HCT116 (cell line): ENCODE measurements at regions not wholly inside any gene's neighbourhood (a gene's known extent, or its start where the extent isn't known, plus 50 kb on each side); places are given as distances from the start of the nearest gene placed in this dataset.

Source experiments
- CEBPB ChIP-seq: IDR thresholded peaks from 2 replicates; pipeline ENCODE4 v1.6.1; 2012; ENCODE audit warnings: low read depth
- ELF1 ChIP-seq: IDR thresholded peaks from 2 replicates; pipeline ENCODE4 v1.6.1; 2012; ENCODE audit warnings: low read depth, borderline replicate concordance
- EZH2 ChIP-seq: fragments of 200-600 bp; sonication (generic); IDR thresholded peaks from 2 replicates; pipeline ENCODE4 v1.6.1; 2017; ENCODE audit warnings: antibody characterized with exemption, mixed run types
- EZH2phosphoT487 ChIP-seq: fragments of 200-600 bp; IDR thresholded peaks from 2 replicates; pipeline ENCODE4 v1.6.1; 2018; ENCODE audit warnings: antibody characterized with exemption, borderline replicate concordance
- JUND ChIP-seq: IDR thresholded peaks from 2 replicates; pipeline ENCODE4 v1.6.1; 2012
- POLR2A ChIP-seq: IDR thresholded peaks from 2 replicates; pipeline ENCODE4 v1.7.0; 2011; ENCODE audit warnings: borderline replicate concordance; ENCODE audit not compliant: insufficient read depth, insufficient read length; ENCODE audit errors: extremely low read depth
- POLR2AphosphoS5 ChIP-seq: IDR thresholded peaks from 2 replicates; pipeline ENCODE4 v1.6.1; 2011; ENCODE audit warnings: mild to moderate bottlenecking, low read depth, low read length, moderate library complexity
- SIN3A ChIP-seq: IDR thresholded peaks from 2 replicates; pipeline ENCODE4 v1.6.1; 2012; ENCODE audit warnings: low read depth
- SRF ChIP-seq: IDR thresholded peaks from 2 replicates; pipeline ENCODE4 v1.6.1; 2012; ENCODE audit warnings: low read depth
- TCF7L2 ChIP-seq: IDR thresholded peaks from 2 replicates; pipeline ENCODE4 v1.7.0; 2011; ENCODE audit warnings: borderline replicate concordance, inconsistent platforms; ENCODE audit not compliant: insufficient read depth, insufficient read length; ENCODE audit errors: extremely low read depth
- YY1 ChIP-seq: IDR thresholded peaks from 2 replicates; pipeline ENCODE4 v1.6.1; 2011; ENCODE audit warnings: low read length, low read depth, moderate library complexity, mild to moderate bottlenecking; ENCODE audit not compliant: insufficient replicate concordance; ENCODE audit errors: extremely low read depth
- TF ChIP-seq, protein P1 (sequence below), 3 experiments: fragments of 200-600 bp in 1 of 3; sonication (generic) in 1 of 3; IDR thresholded peaks in 2 of 3; conservative IDR thresholded peaks in 1 of 3; 2 replicates each; pipeline ENCODE4 v1.5.1; 2012 to 2017; ENCODE audit warnings: low read depth in 2 of 3, low read length in 2 of 3, antibody characterized with exemption in 1 of 3, borderline replicate concordance in 1 of 3, control low read depth in 1 of 3, mild to moderate bottlenecking in 1 of 3, mixed read lengths in 1 of 3, mixed run types in 1 of 3, moderate library complexity in 1 of 3; ENCODE audit not compliant: insufficient read depth in 1 of 3
- TF ChIP-seq, protein P2 (sequence below): IDR thresholded peaks from 2 replicates; pipeline ENCODE4 v1.6.1; 2012
- TF ChIP-seq, protein P3 (sequence below): IDR thresholded peaks from 2 replicates; pipeline ENCODE4 v1.6.1; 2012; ENCODE audit warnings: low read depth

DNA sequence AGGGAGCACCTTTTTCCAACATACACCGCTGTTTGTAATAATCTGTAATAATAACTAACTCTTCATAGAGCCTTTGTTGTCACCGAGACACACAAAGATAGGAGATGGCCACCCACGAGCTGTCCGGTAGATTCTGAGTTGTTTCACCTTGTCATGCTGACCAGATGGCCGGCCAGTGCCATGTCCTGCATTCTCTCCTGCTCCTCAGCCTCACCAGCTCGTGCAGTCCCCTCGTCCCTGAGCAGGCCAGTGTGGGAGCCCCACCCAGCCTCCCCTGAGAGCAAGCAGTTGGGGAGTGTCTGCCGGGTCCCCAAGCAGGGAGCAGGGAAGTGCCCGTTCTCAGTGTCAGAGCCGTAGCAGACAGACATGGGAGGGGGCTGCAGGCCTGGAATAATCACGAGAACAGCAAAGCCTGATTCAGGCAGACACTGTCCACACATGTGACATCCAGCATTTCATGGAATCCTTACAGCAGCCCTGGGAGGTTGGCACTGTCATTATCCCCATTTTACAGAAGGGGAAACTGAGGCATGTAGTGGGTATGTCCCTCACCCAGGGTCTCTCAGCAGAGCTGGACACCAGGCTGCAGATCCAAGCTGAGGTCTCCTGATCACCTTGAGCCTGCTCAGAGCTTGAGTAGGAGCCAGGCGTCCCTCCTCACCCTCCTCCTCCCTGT is 178.5 kb upstream of the CIBAR2 start:
- TF ChIP-seq ELF1 (no peak), JUND (no peak), POLR2A (no peak), POLR2AphosphoS5 (no peak), SRF (no peak), EZH2 (no peak), YY1 (no peak), SIN3A (no peak), CEBPB (no peak), TCF7L2 (no peak), EZH2phosphoT487 (no peak)
- TF ChIP-seq, protein P1, sequence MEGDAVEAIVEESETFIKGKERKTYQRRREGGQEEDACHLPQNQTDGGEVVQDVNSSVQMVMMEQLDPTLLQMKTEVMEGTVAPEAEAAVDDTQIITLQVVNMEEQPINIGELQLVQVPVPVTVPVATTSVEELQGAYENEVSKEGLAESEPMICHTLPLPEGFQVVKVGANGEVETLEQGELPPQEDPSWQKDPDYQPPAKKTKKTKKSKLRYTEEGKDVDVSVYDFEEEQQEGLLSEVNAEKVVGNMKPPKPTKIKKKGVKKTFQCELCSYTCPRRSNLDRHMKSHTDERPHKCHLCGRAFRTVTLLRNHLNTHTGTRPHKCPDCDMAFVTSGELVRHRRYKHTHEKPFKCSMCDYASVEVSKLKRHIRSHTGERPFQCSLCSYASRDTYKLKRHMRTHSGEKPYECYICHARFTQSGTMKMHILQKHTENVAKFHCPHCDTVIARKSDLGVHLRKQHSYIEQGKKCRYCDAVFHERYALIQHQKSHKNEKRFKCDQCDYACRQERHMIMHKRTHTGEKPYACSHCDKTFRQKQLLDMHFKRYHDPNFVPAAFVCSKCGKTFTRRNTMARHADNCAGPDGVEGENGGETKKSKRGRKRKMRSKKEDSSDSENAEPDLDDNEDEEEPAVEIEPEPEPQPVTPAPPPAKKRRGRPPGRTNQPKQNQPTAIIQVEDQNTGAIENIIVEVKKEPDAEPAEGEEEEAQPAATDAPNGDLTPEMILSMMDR (IDR thresholded peaks at IDR 0.05 in 2 of 3, conservative IDR thresholded peaks at IDR 0.05 in 1 of 3; ENCODE audit: borderline replicate concordance in 1 of 3, insufficient read depth in 1 of 3, low read depth in 2 of 3, low read length in 2 of 3), result no peak
- TF ChIP-seq, protein P2, sequence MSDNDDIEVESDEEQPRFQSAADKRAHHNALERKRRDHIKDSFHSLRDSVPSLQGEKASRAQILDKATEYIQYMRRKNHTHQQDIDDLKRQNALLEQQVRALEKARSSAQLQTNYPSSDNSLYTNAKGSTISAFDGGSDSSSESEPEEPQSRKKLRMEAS, result no peak
- TF ChIP-seq, protein P3, sequence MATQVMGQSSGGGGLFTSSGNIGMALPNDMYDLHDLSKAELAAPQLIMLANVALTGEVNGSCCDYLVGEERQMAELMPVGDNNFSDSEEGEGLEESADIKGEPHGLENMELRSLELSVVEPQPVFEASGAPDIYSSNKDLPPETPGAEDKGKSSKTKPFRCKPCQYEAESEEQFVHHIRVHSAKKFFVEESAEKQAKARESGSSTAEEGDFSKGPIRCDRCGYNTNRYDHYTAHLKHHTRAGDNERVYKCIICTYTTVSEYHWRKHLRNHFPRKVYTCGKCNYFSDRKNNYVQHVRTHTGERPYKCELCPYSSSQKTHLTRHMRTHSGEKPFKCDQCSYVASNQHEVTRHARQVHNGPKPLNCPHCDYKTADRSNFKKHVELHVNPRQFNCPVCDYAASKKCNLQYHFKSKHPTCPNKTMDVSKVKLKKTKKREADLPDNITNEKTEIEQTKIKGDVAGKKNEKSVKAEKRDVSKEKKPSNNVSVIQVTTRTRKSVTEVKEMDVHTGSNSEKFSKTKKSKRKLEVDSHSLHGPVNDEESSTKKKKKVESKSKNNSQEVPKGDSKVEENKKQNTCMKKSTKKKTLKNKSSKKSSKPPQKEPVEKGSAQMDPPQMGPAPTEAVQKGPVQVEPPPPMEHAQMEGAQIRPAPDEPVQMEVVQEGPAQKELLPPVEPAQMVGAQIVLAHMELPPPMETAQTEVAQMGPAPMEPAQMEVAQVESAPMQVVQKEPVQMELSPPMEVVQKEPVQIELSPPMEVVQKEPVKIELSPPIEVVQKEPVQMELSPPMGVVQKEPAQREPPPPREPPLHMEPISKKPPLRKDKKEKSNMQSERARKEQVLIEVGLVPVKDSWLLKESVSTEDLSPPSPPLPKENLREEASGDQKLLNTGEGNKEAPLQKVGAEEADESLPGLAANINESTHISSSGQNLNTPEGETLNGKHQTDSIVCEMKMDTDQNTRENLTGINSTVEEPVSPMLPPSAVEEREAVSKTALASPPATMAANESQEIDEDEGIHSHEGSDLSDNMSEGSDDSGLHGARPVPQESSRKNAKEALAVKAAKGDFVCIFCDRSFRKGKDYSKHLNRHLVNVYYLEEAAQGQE, result no peak
